HG03354 (cell line): ENCODE measurements at regions not wholly inside any gene's neighbourhood (a gene's known extent, or its start where the extent isn't known, plus 50 kb on each side); places are given as distances from the start of the nearest gene placed in this dataset.
"Not testable (repeated sequence)": the region's sequence is repeated elsewhere in the genome, so short reads cannot be mapped to it uniquely, and the experiment has no call there.

Experiments used
- ATAC-seq: cut with Tn5 transposase; IDR thresholded peaks from one replicate; pipeline ENCODE4 v1.9.1; 2021; ENCODE audit warnings: mild to moderate bottlenecking; ENCODE audit not compliant: unreplicated experiment, poor library complexity, severe bottlenecking

DNA sequence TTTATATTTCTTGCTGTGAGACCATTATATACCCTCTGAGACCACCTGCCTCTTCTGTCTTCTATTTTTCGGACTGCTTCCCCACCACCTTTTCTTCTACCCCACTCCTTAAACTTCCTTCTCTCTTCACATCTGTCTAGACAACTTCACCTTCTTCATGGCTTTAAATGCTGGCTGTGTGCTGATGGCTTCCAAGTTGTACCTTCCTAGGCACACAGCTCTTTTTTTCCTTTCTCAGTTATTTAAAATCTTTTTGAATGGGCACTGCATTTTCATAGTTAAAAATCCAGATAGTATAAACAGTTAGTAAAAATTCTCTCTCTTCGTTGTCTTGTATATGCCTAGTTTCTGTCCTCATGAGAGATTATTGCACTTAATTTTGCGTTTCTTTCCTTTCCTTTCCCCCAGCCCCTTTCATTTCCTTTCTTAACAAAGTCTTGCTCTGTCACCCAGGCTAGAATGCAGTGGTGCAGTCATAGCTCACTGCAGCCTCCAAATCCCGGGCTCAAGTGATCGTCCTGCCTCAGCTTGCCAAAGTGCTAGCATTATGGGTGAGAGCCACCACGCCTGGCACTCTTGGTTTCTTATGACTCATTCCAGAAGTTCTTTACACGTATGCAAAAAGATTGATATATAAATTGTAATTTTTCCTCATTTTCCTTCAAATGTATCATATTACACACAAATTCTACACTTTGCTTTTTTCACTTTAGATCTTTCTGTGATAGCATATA is 114.3 kb downstream of the NPIPB5 start:
- no peak for ATAC-seq

DNA sequence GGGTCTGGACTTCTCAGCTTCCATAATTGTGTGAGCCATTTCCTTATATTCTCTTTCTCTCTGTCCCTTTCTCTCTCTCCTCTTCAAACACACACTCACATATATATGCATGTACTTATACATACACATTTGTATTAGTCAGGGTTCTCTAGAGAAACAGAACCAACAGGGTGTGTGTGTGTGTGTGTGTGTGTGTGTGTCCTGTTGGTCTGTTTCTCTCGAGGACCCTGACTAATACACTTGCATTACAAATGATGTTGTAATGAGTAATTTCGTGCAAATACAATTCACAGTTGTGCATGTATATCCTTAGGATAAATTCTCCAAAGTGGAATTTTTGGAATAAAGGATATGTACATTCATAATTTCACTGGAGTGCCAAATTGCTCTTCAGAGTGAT is 115.3 kb downstream of the NPIPB5 start:
- no peak for ATAC-seq

GRCh38 chr16:22627043-22627442 is 116.4 kb downstream of the NPIPB5 start:
- no peak for ATAC-seq

- ATAC-seq = no peak
Observed at GRCh38 chr16:22628994-22629393, 118.3 kb downstream of the NPIPB5 start.

DNA sequence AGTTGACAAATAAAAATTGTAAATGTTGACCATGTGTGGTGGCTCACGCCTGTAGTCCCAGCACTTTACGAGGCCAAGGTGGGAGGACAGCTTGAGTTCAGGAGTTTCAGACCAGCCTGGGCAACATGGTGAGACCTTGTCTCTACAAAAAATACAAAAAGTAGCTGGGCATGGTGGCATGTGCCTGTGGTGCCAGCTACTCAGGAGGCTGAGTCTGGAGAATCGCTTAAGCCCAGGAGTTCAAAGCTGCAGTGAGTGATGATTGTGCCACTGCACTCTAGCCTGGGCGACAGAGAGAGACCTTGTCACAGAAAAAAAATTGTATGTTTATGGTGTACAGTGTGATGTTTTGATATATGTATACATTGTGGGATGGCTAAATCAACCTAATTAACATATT is 119.6 kb downstream of the NPIPB5 start:
- ATAC-seq = no peak

- no peak for ATAC-seq
Observed at GRCh38 chr16:22631264-22631663, 120.6 kb downstream of the NPIPB5 start.

DNA sequence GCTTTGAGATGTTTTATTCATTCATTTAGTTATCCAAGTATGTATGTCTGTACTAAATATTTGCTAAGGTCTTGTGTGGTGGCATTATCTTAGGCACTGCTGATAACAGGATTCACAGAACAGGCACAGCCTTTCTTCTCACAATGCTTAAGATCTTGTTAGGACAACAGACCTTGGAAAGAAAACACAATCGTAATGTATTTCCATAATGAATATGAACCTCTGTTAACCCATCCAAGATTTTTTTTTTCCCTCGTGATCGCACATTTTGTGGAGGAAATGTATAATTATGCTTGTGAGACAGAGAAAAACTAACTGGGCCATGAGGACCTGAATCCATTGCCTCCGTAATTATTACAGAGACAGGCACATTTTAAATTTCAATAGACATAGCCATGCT is 121.9 kb downstream of the NPIPB5 start:
- no peak for ATAC-seq

GRCh38 chr16:22633280-22633679 is 122.6 kb downstream of the NPIPB5 start:
- no peak for ATAC-seq

GRCh38 chr16:22633799-22634198 is 123.1 kb downstream of the NPIPB5 start:
- no peak for ATAC-seq

GRCh38 chr16:22634954-22635353 is 124.3 kb downstream of the NPIPB5 start:
- no peak for ATAC-seq

DNA sequence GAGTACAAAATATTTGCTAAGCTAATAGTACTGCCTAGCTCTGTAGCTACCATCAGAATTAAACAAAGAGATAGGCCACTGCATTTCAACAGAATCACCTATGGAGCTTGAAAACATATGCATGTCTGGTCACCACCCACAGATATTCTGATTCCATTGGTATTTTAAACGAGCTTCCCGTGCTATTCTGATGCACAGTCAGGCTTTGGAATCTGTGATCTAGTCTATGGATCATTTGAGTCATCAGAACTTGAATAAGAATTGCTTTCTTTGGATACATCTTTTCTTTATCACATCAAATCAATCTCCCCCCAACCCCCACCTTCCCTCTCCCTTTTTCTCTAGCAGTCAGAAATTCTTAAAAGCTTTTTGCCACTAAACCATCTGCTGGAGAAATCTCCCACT is 124.7 kb downstream of the NPIPB5 start:
- ATAC-seq = no peak

DNA sequence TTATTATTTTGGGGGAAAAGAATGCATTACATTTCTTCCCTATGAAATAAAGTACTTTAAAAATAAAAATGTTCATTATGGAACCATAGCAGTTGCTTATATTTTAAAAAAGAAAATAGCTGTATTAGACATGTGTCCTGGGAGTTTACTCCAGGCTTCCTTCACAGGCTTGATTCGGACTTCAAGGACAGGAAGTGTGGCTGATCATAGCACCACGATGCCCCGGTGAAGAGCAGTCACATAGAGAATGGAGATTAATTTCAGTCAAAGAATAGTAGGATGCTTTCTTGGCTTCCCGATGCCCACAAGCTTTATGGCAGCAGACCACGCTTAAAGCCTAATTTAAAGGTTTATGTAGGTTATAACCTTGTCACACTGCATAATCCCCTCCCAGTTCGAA is 125.1 kb downstream of the NPIPB5 start:
- no peak for ATAC-seq

GRCh38 chr16:22638393-22639206 is 127.9 kb downstream of the NPIPB5 start:
- no peak for ATAC-seq

- no peak for ATAC-seq
Observed at GRCh38 chr16:22641131-22641628, 130.5 kb downstream of the NPIPB5 start.

- no peak for ATAC-seq
Observed at GRCh38 chr16:22642416-22643088, 131.9 kb downstream of the NPIPB5 start.

GRCh38 chr16:22643203-22643602 is 132.5 kb downstream of the NPIPB5 start:
- not testable (repeated sequence) for ATAC-seq

DNA sequence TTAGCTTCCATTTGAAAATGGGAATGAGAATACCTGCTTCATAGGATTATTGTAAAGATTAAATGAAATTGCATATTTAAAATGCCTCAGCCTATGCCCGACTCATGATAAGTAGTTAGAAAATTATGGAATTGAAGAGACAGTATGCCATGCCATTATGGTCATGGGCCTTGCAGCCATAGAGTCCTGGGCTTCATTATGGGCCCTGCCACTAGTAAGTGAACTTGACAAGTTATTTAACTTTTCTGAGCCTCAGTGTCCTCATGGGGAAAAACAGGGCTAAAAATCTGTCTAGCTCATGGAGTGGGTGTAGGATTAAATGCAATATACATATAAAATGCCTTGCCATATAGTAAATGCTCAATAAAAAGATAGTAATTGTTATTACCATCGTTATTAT is 133.2 kb downstream of the NPIPB5 start:
- no peak for ATAC-seq

GRCh38 chr16:22645868-22646267 is 135.2 kb downstream of the NPIPB5 start:
- ATAC-seq = no peak

GRCh38 chr16:22646948-22647556 is 136.4 kb downstream of the NPIPB5 start:
- no peak for ATAC-seq

GRCh38 chr16:22648141-22648540 is 137.4 kb downstream of the NPIPB5 start:
- ATAC-seq = no peak
